Lung (tissue), 11 donors: ENCODE measurements at regions not wholly inside any gene's neighbourhood (a gene's known extent, or its start where the extent isn't known, plus 50 kb on each side); places are given as distances from the start of the nearest gene placed in this dataset.

Source experiments
- ATAC-seq: fragments of 200-7000 bp; cut with Tn5 transposase; one replicate; pipeline ENCODE4 v1.9.1; 2020; ENCODE audit warnings: moderate number of reproducible peaks; ENCODE audit not compliant: insufficient read depth, low FRiP score
- DNase-seq, 3 donors: peaks; one replicate each; pipeline ENCODE4 v3.0.0-alpha.2; 2013 to 2017
- H3K27ac ChIP-seq, 2 donors: one replicate each; pipeline ENCODE4 v1.5.1; 2013; ENCODE audit warnings: mild to moderate bottlenecking in 2 of 2, moderate library complexity in 2 of 2, control low read depth in 1 of 2, inconsistent platforms in 1 of 2, low read depth in 1 of 2, low read length in 1 of 2
- H3K27me3 ChIP-seq, 3 donors: one replicate each; pipeline ENCODE4 v1.5.1; 2013; ENCODE audit warnings: low read length in 2 of 3; ENCODE audit not compliant: control insufficient read depth in 3 of 3, insufficient read depth in 3 of 3
- H3K36me3 ChIP-seq, 4 donors: one replicate each; pipeline ENCODE4 v1.5.1; 2013; ENCODE audit warnings: low read length in 4 of 4, mild to moderate bottlenecking in 1 of 4, moderate library complexity in 1 of 4; ENCODE audit not compliant: control insufficient read depth in 4 of 4, insufficient read depth in 4 of 4
- H3K4me1 ChIP-seq, 5 donors: one replicate each; pipeline ENCODE4 v1.5.1; 2013; ENCODE audit warnings: low read length in 5 of 5, mild to moderate bottlenecking in 2 of 5, moderate library complexity in 1 of 5; ENCODE audit not compliant: control insufficient read depth in 5 of 5, insufficient read depth in 5 of 5
- H3K4me3 ChIP-seq: one replicate; pipeline ENCODE4 v1.5.1; 2013; ENCODE audit warnings: mild to moderate bottlenecking, control low read depth, moderate library complexity
- H3K9ac ChIP-seq, 2 donors: one replicate each; pipeline ENCODE4 v1.5.1; 2013; ENCODE audit warnings: low read length in 2 of 2, control low read depth in 1 of 2; ENCODE audit not compliant: insufficient read depth in 1 of 2
- H3K9me3 ChIP-seq, 4 donors: one replicate each; pipeline ENCODE4 v1.5.1; 2013; ENCODE audit warnings: low read length in 3 of 4, mild to moderate bottlenecking in 1 of 4, moderate library complexity in 1 of 4; ENCODE audit not compliant: control insufficient read depth in 4 of 4, insufficient read depth in 3 of 4
- WGBS, 2 donors: extraction: QIAGEN DNeasy Blood & Tissue Kit; methylation state at CpG; one replicate each; pipeline ENCODE4 v1.1.7; 2013; 5-methylcytosine and 5-hydroxymethylcytosine counted together
- TF ChIP-seq, protein P1 (sequence below): IDR thresholded peaks from 2 replicates; pipeline ENCODE4 v1.5.1; 2012; ENCODE audit warnings: mild to moderate bottlenecking; ENCODE audit errors: control extremely low read depth, extremely low read depth
- donor health status: control.
- donor health status: control.
- donor health status: Bipolar disorder and iron deficiency.
- donor health status: healthy.
- donor health status: DM: yes; HTN: yes; CAD: no.

DNA sequence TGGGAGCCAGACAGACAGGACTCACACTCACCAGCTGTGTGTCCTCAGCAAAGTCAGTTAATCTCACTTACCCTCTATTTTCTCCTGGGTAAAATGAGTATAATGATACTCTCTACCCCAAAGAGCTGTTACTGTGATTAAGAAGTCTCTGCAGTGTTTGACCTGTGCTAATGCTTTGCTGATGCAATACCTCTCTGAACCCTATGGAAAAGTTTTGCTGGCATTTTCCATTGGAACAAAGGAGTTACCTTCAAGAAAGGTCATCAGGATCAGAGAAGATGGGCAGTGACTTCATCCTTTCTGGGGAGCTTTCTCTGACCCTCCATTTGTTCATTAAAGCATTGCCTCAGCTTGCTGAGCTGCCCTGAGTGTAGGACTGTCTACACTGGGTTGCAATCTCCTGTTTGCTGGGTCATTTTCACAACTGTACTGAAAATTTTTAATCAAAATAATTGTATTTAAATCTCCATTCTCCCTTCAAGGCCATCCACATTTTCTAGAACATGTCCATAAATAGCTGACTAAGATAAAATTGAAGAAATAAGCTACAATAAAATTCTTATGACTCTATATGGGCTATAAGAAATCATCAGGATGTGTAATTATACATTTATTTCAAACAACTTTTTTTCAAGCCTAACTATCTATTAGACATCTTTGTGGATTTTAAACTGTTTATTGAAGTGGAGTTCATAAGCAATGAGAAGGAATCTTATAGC lies 272.8 kb upstream of the CPEB2 start:
- Histone ChIP-seq H3K4me1 (no peaks in the 10 kb centered on the region), H3K36me3 (no peaks in the 10 kb centered on the region), H3K9me3 (no peaks in the 10 kb centered on the region), H3K27me3 (no peaks in the 10 kb centered on the region), H3K27ac (no peak overlapping the region), H3K9ac (no peak overlapping the region), H3K4me3 (no peak overlapping the region)
- ATAC-seq (no peak), DNase-seq (no peak)
- TF ChIP-seq, protein P1, sequence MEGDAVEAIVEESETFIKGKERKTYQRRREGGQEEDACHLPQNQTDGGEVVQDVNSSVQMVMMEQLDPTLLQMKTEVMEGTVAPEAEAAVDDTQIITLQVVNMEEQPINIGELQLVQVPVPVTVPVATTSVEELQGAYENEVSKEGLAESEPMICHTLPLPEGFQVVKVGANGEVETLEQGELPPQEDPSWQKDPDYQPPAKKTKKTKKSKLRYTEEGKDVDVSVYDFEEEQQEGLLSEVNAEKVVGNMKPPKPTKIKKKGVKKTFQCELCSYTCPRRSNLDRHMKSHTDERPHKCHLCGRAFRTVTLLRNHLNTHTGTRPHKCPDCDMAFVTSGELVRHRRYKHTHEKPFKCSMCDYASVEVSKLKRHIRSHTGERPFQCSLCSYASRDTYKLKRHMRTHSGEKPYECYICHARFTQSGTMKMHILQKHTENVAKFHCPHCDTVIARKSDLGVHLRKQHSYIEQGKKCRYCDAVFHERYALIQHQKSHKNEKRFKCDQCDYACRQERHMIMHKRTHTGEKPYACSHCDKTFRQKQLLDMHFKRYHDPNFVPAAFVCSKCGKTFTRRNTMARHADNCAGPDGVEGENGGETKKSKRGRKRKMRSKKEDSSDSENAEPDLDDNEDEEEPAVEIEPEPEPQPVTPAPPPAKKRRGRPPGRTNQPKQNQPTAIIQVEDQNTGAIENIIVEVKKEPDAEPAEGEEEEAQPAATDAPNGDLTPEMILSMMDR: no peak

GRCh38 chr4:14742054-14742453 lies 260.2 kb upstream of the CPEB2 start:
- no peaks in the 10 kb centered on the region for H3K36me3 ChIP-seq
- no peak overlapping the region for H3K9ac ChIP-seq
- DNase-seq (peak in 1 of 3 donors; percentile 36), ATAC-seq (peak; percentile 61)
- no peaks in the 10 kb centered on the region for H3K9me3 ChIP-seq
- WGBS, 2 donors: 58 to 80% methylated on average over 1 of the region's 1 CpG
- no peak overlapping the region for H3K27ac ChIP-seq
- TF ChIP-seq, protein P1: no peak
- no peak overlapping the region for H3K4me3 ChIP-seq
- no peaks in the 10 kb centered on the region for H3K4me1 ChIP-seq
- no peaks in the 10 kb centered on the region for H3K27me3 ChIP-seq

GRCh38 chr4:14743172-14743571 lies 259.1 kb upstream of the CPEB2 start:
- Histone ChIP-seq H3K27me3 (no peaks in the 10 kb centered on the region), H3K9ac (no peak overlapping the region), H3K4me1 (no peaks in the 10 kb centered on the region), H3K36me3 (no peaks in the 10 kb centered on the region), H3K9me3 (no peaks in the 10 kb centered on the region), H3K27ac (no peak overlapping the region), H3K4me3 (no peak overlapping the region)
- WGBS, 2 donors: 83 to 91% methylated on average over 5 of the region's 5 CpGs
- ATAC-seq (no peak), DNase-seq (no peak)
- TF ChIP-seq, protein P1: no peak

DNA sequence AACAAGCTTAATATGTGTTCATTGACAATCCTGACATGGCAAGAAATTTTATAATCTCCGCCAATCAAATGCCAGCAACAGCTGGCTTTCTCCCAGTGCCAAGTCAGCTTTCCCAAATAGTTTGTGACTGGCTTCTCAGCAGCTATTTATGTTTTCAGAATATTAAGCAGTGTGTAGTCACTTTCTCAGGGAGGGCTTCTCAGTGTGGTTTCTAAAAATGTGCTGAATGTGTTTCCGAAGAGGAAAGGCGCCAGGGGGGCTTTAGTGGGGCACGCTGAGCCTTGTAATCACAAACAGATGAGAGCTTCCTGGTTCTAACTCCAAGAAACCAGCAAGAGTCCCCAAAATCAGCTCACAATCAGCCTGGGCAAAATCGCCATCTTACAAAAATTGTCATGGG lies 258.7 kb upstream of the CPEB2 start:
- Histone ChIP-seq H3K9ac (no peak overlapping the region), H3K27me3 (no peaks in the 10 kb centered on the region), H3K27ac (no peak overlapping the region), H3K9me3 (no peaks in the 10 kb centered on the region), H3K4me3 (no peak overlapping the region), H3K36me3 (no peaks in the 10 kb centered on the region), H3K4me1 (no peaks in the 10 kb centered on the region)
- 72 to 76% methylated on average over 5 of the region's 5 CpGs for WGBS, 2 donors
- ATAC-seq (no peak), DNase-seq (peak in 1 of 3 donors; percentile 10)
- TF ChIP-seq, protein P1: no peak
